SK-N-SH (cell line): ENCODE measurements at regions not wholly inside any gene's neighbourhood (a gene's known extent, or its start where the extent isn't known, plus 50 kb on each side); places are given as distances from the start of the nearest gene placed in this dataset.

ENCODE experiments used
- CTCF ChIA-PET: fragments of 300-600, 350-600 bp; formaldehyde crosslinking; extraction: SDS; loops from one replicate; lab custom pipeline; 2021; lab: Yijun Ruan, JAX
- POLR2A ChIA-PET: fragments of 350-600 bp; sonication (Branson Sonifier 250); formaldehyde crosslinking; extraction: SDS; loops from one replicate; lab custom pipeline; 2020; ENCODE audit warnings: antibody characterized with exemption, inconsistent platforms; lab: Yijun Ruan, JAX
- DNase-seq: peaks from one replicate; pipeline ENCODE4 v3.0.0; 2012
- H2AFZ ChIP-seq: fragments of 200-600 bp; sonication (generic); 2 replicates; pipeline ENCODE4 v1.8.1; 2016; ENCODE audit warnings: antibody characterized with exemption, mild to moderate bottlenecking, low read depth
- H3F3A ChIP-seq: fragments of 200-600 bp; sonication (generic); replicated peaks from 2 replicates; pipeline ENCODE3; 2016; ENCODE audit warnings: antibody characterized with exemption, mild to moderate bottlenecking; ENCODE audit not compliant: insufficient read depth
- H3K27ac ChIP-seq, 2 experiments: fragments of 200-500 bp in 1 of 2; fragments of 200-600 bp in 1 of 2; sonication (Bioruptor generic) in 1 of 2; sonication (generic), shearing (Covaris generic) in 1 of 2; 2 replicates each; pipeline versions ENCODE4 v1.5.1 to v1.6.1; 2014 to 2016; ENCODE audit warnings: low read depth in 2 of 2, inconsistent platforms in 1 of 2, low read length in 1 of 2, mild to moderate bottlenecking in 1 of 2, mixed read lengths in 1 of 2
- H3K27me3 ChIP-seq: fragments of 200-600 bp; sonication (generic), shearing (Covaris generic); 2 replicates; pipeline ENCODE4 v1.6.1; 2016; ENCODE audit warnings: mixed run types; ENCODE audit not compliant: insufficient read depth
- H3K36me3 ChIP-seq, 2 experiments: fragments of 200-500 bp in 1 of 2; fragments of 200-600 bp in 1 of 2; sonication (Bioruptor generic) in 1 of 2; sonication (generic) in 1 of 2; replicated peaks in 1 of 2; 2 replicates each; pipeline versions ENCODE3 to v1.5.1; 2014 to 2016; ENCODE audit warnings: low read length in 1 of 2, mild to moderate bottlenecking in 1 of 2; ENCODE audit not compliant: insufficient read depth in 2 of 2, control insufficient read depth in 1 of 2
- H3K4me1 ChIP-seq, 2 experiments: fragments of 200-500 bp in 1 of 2; fragments of 200-600 bp in 1 of 2; sonication (Bioruptor generic) in 1 of 2; sonication (generic), shearing (Covaris generic) in 1 of 2; 2 replicates each; pipeline versions ENCODE4 v1.5.1 to v1.6.1; 2014 to 2016; ENCODE audit warnings: low read depth in 1 of 2, low read length in 1 of 2, mixed run types in 1 of 2; ENCODE audit not compliant: insufficient read depth in 2 of 2, control insufficient read depth in 1 of 2
- H3K4me2 ChIP-seq: fragments of 200-600 bp; sonication (generic), shearing (Covaris generic); 2 replicates; pipeline ENCODE4 v1.6.1; 2017; ENCODE audit warnings: mixed run types
- H3K4me3 ChIP-seq, 2 experiments: fragments of 200-500 bp in 1 of 2; fragments of 200-600 bp in 1 of 2; sonication (Bioruptor generic) in 1 of 2; sonication (generic), shearing (Covaris generic) in 1 of 2; 2 replicates each; pipeline versions ENCODE4 v1.5.1 to v1.8.1; 2014 to 2016; ENCODE audit warnings: low read depth in 2 of 2, inconsistent platforms in 1 of 2, low read length in 1 of 2, mild to moderate bottlenecking in 1 of 2, mixed read lengths in 1 of 2, moderate library complexity in 1 of 2
- H3K79me2 ChIP-seq: fragments of 200-600 bp; sonication (generic); 2 replicates; pipeline ENCODE4 v1.8.1; 2017; ENCODE audit warnings: mild to moderate bottlenecking; ENCODE audit not compliant: insufficient read depth
- H3K9ac ChIP-seq: fragments of 200-600 bp; sonication (generic); 2 replicates; pipeline ENCODE4 v1.6.1; 2017; ENCODE audit warnings: mixed run types
- H3K9me2 ChIP-seq: fragments of 200-600 bp; sonication (generic); 2 replicates; pipeline ENCODE4 v1.6.1; 2017; ENCODE audit warnings: mixed run types
- H3K9me3 ChIP-seq: fragments of 200-600 bp; sonication (generic); 2 replicates; pipeline ENCODE4 v1.6.1; 2017; ENCODE audit warnings: mixed run types, mild to moderate bottlenecking, moderate library complexity
- H4K20me1 ChIP-seq: fragments of 200-600 bp; sonication (generic); 2 replicates; pipeline ENCODE4 v1.6.1; 2017; ENCODE audit warnings: mild to moderate bottlenecking, mixed run types; ENCODE audit not compliant: insufficient read depth
- ELF1 ChIP-seq: IDR thresholded peaks from 2 replicates; pipeline ENCODE4 v1.4.0; 2012
- FOXM1 ChIP-seq: IDR thresholded peaks from 2 replicates; pipeline ENCODE4 v1.4.0; 2012; ENCODE audit warnings: low read depth, mild to moderate bottlenecking
- GATA2 ChIP-seq: sonication (generic); formaldehyde crosslinking; IDR thresholded peaks from 2 replicates; pipeline ENCODE4 v1.5.0; 2020; ENCODE audit warnings: mild to moderate bottlenecking, missing genetic modification reagents
- MEF2A ChIP-seq: IDR thresholded peaks from 2 replicates; pipeline ENCODE4 v1.4.0; 2012; ENCODE audit warnings: low read depth, borderline replicate concordance
- RAD21 ChIP-seq: IDR thresholded peaks from 2 replicates; pipeline ENCODE4 v1.6.1; 2012; ENCODE audit warnings: mild to moderate bottlenecking, low read length
- RCOR1 ChIP-seq: fragments of 150-350 bp; IDR thresholded peaks from 2 replicates; pipeline ENCODE4 v1.6.1; 2017; ENCODE audit warnings: antibody characterized with exemption, low read length
- TAF1 ChIP-seq: IDR thresholded peaks from 2 replicates; pipeline ENCODE4 v1.6.1; 2012; ENCODE audit warnings: low read depth, mild to moderate bottlenecking, low read length, moderate library complexity, borderline replicate concordance
- TCF12 ChIP-seq: IDR thresholded peaks from 2 replicates; pipeline ENCODE4 v1.4.0; 2012
- WGBS: methylation state at CpG from one replicate; pipeline ENCODE4 v1.1.6; 2017; ENCODE audit warnings: low lambda C conversion rate; 5-methylcytosine and 5-hydroxymethylcytosine counted together
- TF ChIP-seq, protein P1 (sequence below): fragments of 200-600 bp; sonication (generic); IDR thresholded peaks from 2 replicates; pipeline ENCODE4 v1.6.1; 2017; ENCODE audit warnings: antibody characterized with exemption, mild to moderate bottlenecking, moderate library complexity
- TF ChIP-seq, protein P2 (sequence below): IDR thresholded peaks from 2 replicates; pipeline ENCODE4; 2012
- TF ChIP-seq, protein P3 (sequence below): IDR thresholded peaks from 2 replicates; pipeline ENCODE4 v1.4.0; 2012; ENCODE audit warnings: low read depth
- TF ChIP-seq, protein P4 (sequence below): fragments of 150-350 bp; IDR thresholded peaks from 2 replicates; pipeline ENCODE4 v1.6.1; 2016; ENCODE audit warnings: mild to moderate bottlenecking, low read depth, low read length

DNA sequence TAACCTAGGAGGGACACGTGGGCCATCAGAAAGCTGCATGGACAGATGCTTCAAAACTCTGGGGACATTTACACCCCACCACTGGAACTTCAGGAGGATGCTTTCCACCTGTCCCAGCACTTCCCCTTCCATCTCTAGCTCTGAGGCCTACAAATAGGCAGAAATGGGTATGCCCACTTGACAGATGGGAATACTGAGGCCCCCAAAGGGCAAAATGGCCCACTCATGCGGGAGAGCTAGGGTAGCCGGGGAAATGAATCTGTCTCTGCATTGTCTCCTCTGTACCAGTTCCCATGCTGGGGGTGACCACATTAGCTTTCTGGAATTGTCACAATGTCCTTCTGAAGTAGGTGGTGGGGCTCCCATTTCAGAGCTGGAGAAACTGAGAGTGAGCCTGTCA lies 592.1 kb upstream of the CDH5 start:
- TF ChIP-seq FOXM1 (no peak), TAF1 (no peak), MEF2A (no peak), RCOR1 (no peak), ELF1 (no peak)
- TF ChIP-seq, protein P1, sequence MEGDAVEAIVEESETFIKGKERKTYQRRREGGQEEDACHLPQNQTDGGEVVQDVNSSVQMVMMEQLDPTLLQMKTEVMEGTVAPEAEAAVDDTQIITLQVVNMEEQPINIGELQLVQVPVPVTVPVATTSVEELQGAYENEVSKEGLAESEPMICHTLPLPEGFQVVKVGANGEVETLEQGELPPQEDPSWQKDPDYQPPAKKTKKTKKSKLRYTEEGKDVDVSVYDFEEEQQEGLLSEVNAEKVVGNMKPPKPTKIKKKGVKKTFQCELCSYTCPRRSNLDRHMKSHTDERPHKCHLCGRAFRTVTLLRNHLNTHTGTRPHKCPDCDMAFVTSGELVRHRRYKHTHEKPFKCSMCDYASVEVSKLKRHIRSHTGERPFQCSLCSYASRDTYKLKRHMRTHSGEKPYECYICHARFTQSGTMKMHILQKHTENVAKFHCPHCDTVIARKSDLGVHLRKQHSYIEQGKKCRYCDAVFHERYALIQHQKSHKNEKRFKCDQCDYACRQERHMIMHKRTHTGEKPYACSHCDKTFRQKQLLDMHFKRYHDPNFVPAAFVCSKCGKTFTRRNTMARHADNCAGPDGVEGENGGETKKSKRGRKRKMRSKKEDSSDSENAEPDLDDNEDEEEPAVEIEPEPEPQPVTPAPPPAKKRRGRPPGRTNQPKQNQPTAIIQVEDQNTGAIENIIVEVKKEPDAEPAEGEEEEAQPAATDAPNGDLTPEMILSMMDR = no peak
- TF ChIP-seq, protein P2, sequence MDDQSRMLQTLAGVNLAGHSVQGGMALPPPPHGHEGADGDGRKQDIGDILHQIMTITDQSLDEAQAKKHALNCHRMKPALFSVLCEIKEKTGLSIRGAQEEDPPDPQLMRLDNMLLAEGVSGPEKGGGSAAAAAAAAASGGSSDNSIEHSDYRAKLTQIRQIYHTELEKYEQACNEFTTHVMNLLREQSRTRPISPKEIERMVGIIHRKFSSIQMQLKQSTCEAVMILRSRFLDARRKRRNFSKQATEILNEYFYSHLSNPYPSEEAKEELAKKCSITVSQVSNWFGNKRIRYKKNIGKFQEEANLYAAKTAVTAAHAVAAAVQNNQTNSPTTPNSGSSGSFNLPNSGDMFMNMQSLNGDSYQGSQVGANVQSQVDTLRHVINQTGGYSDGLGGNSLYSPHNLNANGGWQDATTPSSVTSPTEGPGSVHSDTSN = no peak
- no peaks in the 10 kb centered on the region for H3K27me3 ChIP-seq
- H3K4me3 ChIP-seq = no peak overlapping the region
- H3K79me2 ChIP-seq = no peaks in the 10 kb centered on the region
- WGBS = 24% methylated on average over 3 of the region's 3 CpGs
- H3K9me3 ChIP-seq = no peaks in the 10 kb centered on the region
- ChIA-PET POLR2A (no interaction called here), CTCF (no interaction called here)
- H3K9ac ChIP-seq = no peak overlapping the region
- no peaks in the 10 kb centered on the region for H3K9me2 ChIP-seq
- H4K20me1 ChIP-seq = no peaks in the 10 kb centered on the region
- H3K27ac ChIP-seq = no peak overlapping the region
- no peaks in the 10 kb centered on the region for H3K36me3 ChIP-seq
- no peak for DNase-seq
- no peak overlapping the region for H2AFZ ChIP-seq
- no peak overlapping the region for H3K4me2 ChIP-seq
- no peaks in the 10 kb centered on the region for H3F3A ChIP-seq
- peaks cover 0 to 5% of the 10 kb centered on the region in 2 experiments; a peak in 1 of 4 replicates for H3K4me1 ChIP-seq

DNA sequence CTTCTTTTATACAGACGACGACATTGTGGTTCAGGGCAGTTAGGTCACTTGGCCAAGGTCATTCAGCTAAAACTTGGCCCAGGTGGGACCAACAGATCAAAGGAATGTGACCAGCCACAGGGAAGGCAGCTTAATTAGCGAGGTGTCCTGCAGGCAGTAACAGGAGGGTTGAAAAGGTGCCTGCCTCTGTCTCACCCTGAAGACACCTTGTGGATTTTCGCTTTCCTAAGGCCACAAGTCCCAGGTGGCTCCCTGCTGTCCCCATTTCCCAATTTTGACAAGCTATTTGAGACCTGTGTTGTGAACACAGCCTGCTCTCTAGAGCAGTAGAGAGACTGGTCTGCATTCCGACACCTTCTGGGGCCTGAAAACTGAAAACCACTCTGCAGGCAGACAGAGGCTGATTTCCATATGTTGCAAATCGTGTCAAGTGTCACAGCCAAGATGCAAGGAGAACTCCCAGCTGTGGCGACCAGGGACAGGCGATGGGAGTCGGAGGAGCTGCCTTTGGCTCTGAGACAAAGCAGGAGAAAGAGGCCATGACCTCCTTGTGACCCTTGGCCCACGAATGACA lies 593.1 kb upstream of the CDH5 start:
- H3K4me3 ChIP-seq = no peak overlapping the region
- no peak for TF ChIP-seq TAF1
- no peak for TF ChIP-seq GATA2
- TF ChIP-seq TCF12 = no peak
- TF ChIP-seq, protein P3, sequence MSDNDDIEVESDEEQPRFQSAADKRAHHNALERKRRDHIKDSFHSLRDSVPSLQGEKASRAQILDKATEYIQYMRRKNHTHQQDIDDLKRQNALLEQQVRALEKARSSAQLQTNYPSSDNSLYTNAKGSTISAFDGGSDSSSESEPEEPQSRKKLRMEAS = no peak
- TF ChIP-seq, protein P4, sequence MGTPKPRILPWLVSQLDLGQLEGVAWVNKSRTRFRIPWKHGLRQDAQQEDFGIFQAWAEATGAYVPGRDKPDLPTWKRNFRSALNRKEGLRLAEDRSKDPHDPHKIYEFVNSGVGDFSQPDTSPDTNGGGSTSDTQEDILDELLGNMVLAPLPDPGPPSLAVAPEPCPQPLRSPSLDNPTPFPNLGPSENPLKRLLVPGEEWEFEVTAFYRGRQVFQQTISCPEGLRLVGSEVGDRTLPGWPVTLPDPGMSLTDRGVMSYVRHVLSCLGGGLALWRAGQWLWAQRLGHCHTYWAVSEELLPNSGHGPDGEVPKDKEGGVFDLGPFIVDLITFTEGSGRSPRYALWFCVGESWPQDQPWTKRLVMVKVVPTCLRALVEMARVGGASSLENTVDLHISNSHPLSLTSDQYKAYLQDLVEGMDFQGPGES = no peak
- TF ChIP-seq, protein P2 = no peak
- TF ChIP-seq RAD21 = no peak
- TF ChIP-seq, all 33 proteins: peak for 0
- DNase-seq = no peak
- H3K9me2 ChIP-seq = no peaks in the 10 kb centered on the region
- CTCF ChIA-PET = no interaction called here
- WGBS = 53% methylated on average over 5 of the region's 10 CpGs
- H3K4me1 ChIP-seq = peaks cover 0 to 5% of the 10 kb centered on the region in 2 experiments; a peak in 1 of 4 replicates
- no peaks in the 10 kb centered on the region for H3K9me3 ChIP-seq
- H2AFZ ChIP-seq = no peak overlapping the region
- POLR2A ChIA-PET = no interaction called here
- no peak overlapping the region for H3K27ac ChIP-seq
- no peak overlapping the region for H3K4me2 ChIP-seq
- H3F3A ChIP-seq = no peaks in the 10 kb centered on the region
- H3K79me2 ChIP-seq = no peaks in the 10 kb centered on the region
- H4K20me1 ChIP-seq = no peaks in the 10 kb centered on the region
- H3K9ac ChIP-seq = no peak overlapping the region
- H3K27me3 ChIP-seq = no peaks in the 10 kb centered on the region
- no peaks in the 10 kb centered on the region for H3K36me3 ChIP-seq
